Right lobe of liver (tissue), 6 donors: ENCODE measurements at regions not wholly inside any gene's neighbourhood (a gene's known extent, or its start where the extent isn't known, plus 50 kb on each side); places are given as distances from the start of the nearest gene placed in this dataset.
A peak's percentile ranks its signal among the peaks of the same experiment; 100 is the strongest.
"Not testable (repeated sequence)": the region's sequence is repeated elsewhere in the genome, so short reads cannot be mapped to it uniquely, and the experiment has no call there.

Experiments used
- ATAC-seq, 4 donors: fragments of 200-7000 bp; cut with Tn5 transposase; one replicate each; pipeline ENCODE4 v1.9.1; 2020; ENCODE audit warnings: mild to moderate bottlenecking in 4 of 4, moderate library complexity in 4 of 4
- DNase-seq, 3 donors: peaks; one replicate each; pipeline ENCODE4 v3.0.0-alpha.2; 2020
- H3K27ac ChIP-seq, 3 donors: fragments of 200-600 bp; one replicate each; pipeline ENCODE4 v1.8.0; 2022
- H3K27me3 ChIP-seq, 2 donors: fragments of 200-600 bp; one replicate each; pipeline ENCODE4 v1.8.0; 2022
- H3K36me3 ChIP-seq, 4 donors: fragments of 200-600 bp; sonication (generic) in 1 of 4; one replicate each; pipeline versions ENCODE4 v1.5.1 to v1.8.0; 2017 to 2022; ENCODE audit warnings: control low read depth in 1 of 4
- H3K4me1 ChIP-seq, 4 donors: fragments of 200-600 bp; sonication (generic) in 1 of 4; one replicate each; pipeline versions ENCODE4 v1.5.1 to v1.8.0; 2017 to 2022; ENCODE audit warnings: control low read depth in 1 of 4
- H3K4me3 ChIP-seq, 3 donors: fragments of 200-600 bp; one replicate each; pipeline ENCODE4 v1.8.0; 2022
- H3K9me3 ChIP-seq, 4 donors: fragments of 200-600 bp; sonication (generic) in 1 of 4; one replicate each; pipeline versions ENCODE4 v1.5.1 to v1.8.0; 2017 to 2022; ENCODE audit warnings: control low read depth in 1 of 4
- WGBS: methylation state at CpG from one replicate; pipeline ENCODE4 v1.1.6; 2018; ENCODE audit warnings: low coverage, low lambda C conversion rate; ENCODE audit not compliant: insufficient coverage; ENCODE audit errors: missing lambda C conversion rate; 5-methylcytosine and 5-hydroxymethylcytosine counted together
- intact Hi-C, 2 donors: fragments of 100-400 bp; cut with DNase I; formaldehyde crosslinking; loops; one replicate each; pipeline versions ENCODE4 v1.11.2 to v1.14.1; 2022
- donor health status: DM: no; HTN: yes; CAD: no.
- donor health status: DM: no; HTN: no; CAD: no.
- donor health status: DM: no; HTN: no; CAD: no.
- donor health status: DM: no; HTN: yes; CAD: no.
- donor health status: DM: no; HTN: yes; CAD: no.

GRCh38 chr14:105720852-105721601 is 194.6 kb downstream of the TMEM121 start:
- no CpG with 5 or more reads among the region's 23 CpGs for WGBS
- H3K27me3 ChIP-seq, H3K9me3 ChIP-seq, H3K4me3 ChIP-seq, H3K4me1 ChIP-seq, ATAC-seq, intact Hi-C loops, H3K27ac ChIP-seq, H3K36me3 ChIP-seq: not testable (repeated sequence)
- peak in 1 of 3 donors; percentile 33 for DNase-seq

- H3K36me3 ChIP-seq, H3K9me3 ChIP-seq, H3K27me3 ChIP-seq, intact Hi-C loops, H3K4me1 ChIP-seq, H3K27ac ChIP-seq, H3K4me3 ChIP-seq, ATAC-seq: not testable (repeated sequence)
- 20% methylated on average over 1 of the region's 17 CpGs for WGBS
- peak in 1 of 3 donors; percentile 37 for DNase-seq
These were observed 195.2 kb downstream of the TMEM121 start for GRCh38 chr14:105721602-105721970.

- H3K4me1 ChIP-seq, H3K27ac ChIP-seq, intact Hi-C loops, H3K36me3 ChIP-seq, H3K9me3 ChIP-seq, H3K27me3 ChIP-seq, H3K4me3 ChIP-seq: not testable (repeated sequence)
- DNase-seq (peak in 1 of 3 donors; percentile 37), ATAC-seq (peak in 2 of 4 donors; percentile 7 to 62)
- whole genome bisulfite sequencing = no CpG with 5 or more reads among the region's 40 CpGs
These were observed 195.8 kb downstream of the TMEM121 start for GRCh38 chr14:105721996-105722709.

- whole genome bisulfite sequencing = no CpG with 5 or more reads among the region's 8 CpGs
- H3K4me3 ChIP-seq, H3K27ac ChIP-seq, H3K27me3 ChIP-seq, intact Hi-C loops, H3K4me1 ChIP-seq, H3K36me3 ChIP-seq, H3K9me3 ChIP-seq: not testable (repeated sequence)
- peak in 1 of 4 donors; percentile 15 for ATAC-seq
- DNase-seq = peak in 1 of 3 donors; percentile 27
These were observed 196.9 kb downstream of the TMEM121 start for GRCh38 chr14:105723271-105723670.

DNA sequence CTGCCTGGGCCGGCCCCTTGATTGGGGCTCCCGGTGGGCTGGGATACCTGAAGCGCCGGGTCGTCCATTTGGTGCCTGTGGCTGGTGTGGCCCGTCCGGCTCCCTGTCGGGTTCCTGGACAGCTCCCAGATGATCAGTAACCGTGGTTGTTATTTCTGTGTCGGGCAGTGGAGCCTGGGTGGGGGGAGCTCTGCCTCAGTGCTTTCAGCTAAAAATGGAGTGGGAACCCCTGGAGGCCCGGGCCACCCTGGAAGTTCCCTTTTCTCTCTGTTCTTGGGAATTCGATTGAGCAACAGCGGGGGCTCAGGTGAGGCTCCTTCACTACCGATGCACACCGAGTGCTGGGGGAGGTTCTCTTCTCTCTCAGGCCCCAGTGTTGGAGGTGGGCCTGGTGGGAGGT is 197.4 kb downstream of the TMEM121 start:
- DNase-seq = peak in 1 of 3 donors; percentile 37
- H3K27me3 ChIP-seq, H3K27ac ChIP-seq, H3K4me3 ChIP-seq, H3K36me3 ChIP-seq, intact Hi-C loops, H3K4me1 ChIP-seq, ATAC-seq, H3K9me3 ChIP-seq: not testable (repeated sequence)
- 58% methylated on average over 3 of the region's 15 CpGs for WGBS

DNA sequence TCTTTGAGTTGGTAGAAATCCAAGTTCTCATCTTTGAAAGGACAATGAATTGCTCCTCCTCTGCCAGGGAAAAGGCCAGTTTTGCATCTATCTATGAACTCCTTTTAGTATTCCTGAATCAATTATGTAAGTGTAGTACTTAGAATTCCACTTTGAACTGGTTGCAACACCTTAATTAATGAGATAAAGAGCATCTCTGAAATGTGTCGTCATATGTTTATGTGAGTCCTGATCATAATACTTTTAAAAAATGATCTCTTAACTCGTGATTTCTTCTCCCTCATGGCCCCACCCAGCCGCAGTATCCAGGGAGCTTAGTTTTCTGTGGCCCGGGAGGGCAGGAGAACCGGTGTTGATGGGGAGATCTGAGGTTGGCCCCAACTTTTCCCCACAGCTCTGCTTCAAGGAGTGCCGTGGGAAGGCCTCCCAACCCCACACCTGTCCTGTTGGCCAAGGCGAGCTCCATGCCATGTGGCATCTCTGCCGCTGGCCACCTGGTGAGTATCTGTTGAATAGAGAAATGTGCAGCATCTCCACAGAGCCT is 203.5 kb downstream of the TMEM121 start:
- H3K27ac ChIP-seq, H3K36me3 ChIP-seq, H3K4me1 ChIP-seq, H3K9me3 ChIP-seq, DNase-seq, H3K27me3 ChIP-seq, H3K4me3 ChIP-seq, intact Hi-C loops: not testable (repeated sequence)
- 57% methylated on average over 6 of the region's 8 CpGs for WGBS
- ATAC-seq = peak; percentile 8 to 71 (median 43)

DNA sequence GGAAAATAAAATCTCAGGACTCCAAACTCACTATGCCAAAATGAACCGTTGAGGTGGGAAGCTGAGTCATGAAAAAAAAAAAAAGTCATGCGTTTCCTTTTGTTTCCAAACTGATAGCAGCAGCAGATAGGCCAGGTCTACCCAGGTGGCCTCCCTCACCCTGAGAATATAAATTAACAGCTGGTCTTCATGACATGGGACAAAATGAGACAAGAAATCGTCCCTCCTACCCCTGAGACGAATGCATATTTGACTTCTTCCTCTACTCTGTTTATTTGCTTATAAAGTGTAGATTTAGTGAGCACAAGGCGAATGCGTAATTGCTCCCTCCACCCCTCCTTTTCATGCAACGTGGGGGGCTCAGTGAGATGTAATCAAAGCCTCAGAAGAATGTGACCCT is 204.3 kb downstream of the TMEM121 start:
- H3K4me3 ChIP-seq, H3K9me3 ChIP-seq, ATAC-seq, H3K27ac ChIP-seq, intact Hi-C loops, DNase-seq, H3K4me1 ChIP-seq, H3K27me3 ChIP-seq, H3K36me3 ChIP-seq: not testable (repeated sequence)
- 33% methylated on average over 7 of the region's 7 CpGs for WGBS

DNA sequence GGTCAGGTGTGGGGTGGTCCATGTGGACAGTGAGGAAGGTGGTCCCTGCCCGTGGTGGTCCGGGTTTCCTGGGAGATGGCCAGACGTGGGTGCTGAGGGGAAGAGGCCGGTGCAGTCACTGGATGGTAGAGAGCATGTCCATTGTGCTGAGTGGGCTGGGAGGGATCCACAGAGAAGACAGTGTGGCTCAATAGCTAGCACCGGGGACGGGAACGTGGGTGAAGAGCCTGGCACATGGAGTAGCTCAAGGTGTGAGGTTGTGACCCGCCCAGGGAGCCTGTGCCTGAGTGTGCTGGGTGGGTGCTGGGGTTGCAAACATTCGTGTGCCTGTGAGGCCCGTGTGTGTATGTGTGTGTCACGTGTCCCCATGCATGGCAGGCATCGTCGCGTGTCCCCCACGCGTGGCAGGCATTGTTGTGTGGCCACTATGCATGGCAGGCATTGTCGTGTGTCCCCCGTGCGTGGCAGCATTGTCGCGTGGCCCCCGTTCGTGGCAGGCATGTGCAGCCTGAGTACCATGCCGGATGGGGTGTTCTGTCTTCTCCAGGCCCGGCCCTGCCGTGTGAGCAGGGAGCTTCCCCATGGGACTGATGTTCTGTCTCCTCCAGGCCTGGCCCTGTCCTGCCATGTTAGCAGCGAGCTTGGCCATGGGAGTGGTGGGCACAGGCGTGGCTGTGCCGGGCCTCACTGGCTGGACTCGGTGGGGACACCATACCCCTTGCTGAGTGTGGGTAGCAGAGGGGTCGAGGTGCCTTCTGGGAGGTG is 205.0 kb downstream of the TMEM121 start:
- H3K9me3 ChIP-seq, DNase-seq, intact Hi-C loops, H3K4me1 ChIP-seq, H3K4me3 ChIP-seq, H3K36me3 ChIP-seq, H3K27ac ChIP-seq, ATAC-seq, H3K27me3 ChIP-seq: not testable (repeated sequence)
- 33% methylated on average over 4 of the region's 31 CpGs for WGBS
